Activated CD4-positive, alpha-beta T cell treated with anti-CD3 and anti-CD28 coated beads, Interleukin-2, amount 10 ng/mL, durations not matched to agents 24 days and 14 days (primary cell): ENCODE measurements at regions not wholly inside any gene's neighbourhood (a gene's known extent, or its start where the extent isn't known, plus 50 kb on each side); places are given as distances from the start of the nearest gene placed in this dataset.

Source experiments
- DNase-seq: peaks from one replicate; pipeline ENCODE4 v3.0.0; 2022
- H3K27ac Mint-ChIP-seq: one replicate; pipeline ENCODE4 v1.8.0; 2022; ENCODE audit warnings: mild to moderate bottlenecking, mixed read lengths
- H3K27me3 Mint-ChIP-seq: one replicate; pipeline ENCODE4 v1.8.0; 2022; ENCODE audit warnings: mixed read lengths
- H3K36me3 Mint-ChIP-seq: one replicate; pipeline ENCODE4 v1.8.0; 2022; ENCODE audit warnings: low read depth, mild to moderate bottlenecking, mixed read lengths
- H3K4me1 Mint-ChIP-seq: one replicate; pipeline ENCODE4 v1.8.0; 2021; ENCODE audit warnings: mixed read lengths
- H3K4me3 Mint-ChIP-seq: one replicate; pipeline ENCODE4 v1.8.0; 2022; ENCODE audit warnings: mild to moderate bottlenecking, moderate library complexity, mixed read lengths
- H3K9me3 Mint-ChIP-seq: one replicate; pipeline ENCODE4 v1.8.0; 2021; ENCODE audit warnings: mixed read lengths
- intact Hi-C: fragments of 100-400 bp; cut with micrococcal nuclease; formaldehyde crosslinking; loops from one replicate; pipeline ENCODE4 v1.15.1; 2023

DNA sequence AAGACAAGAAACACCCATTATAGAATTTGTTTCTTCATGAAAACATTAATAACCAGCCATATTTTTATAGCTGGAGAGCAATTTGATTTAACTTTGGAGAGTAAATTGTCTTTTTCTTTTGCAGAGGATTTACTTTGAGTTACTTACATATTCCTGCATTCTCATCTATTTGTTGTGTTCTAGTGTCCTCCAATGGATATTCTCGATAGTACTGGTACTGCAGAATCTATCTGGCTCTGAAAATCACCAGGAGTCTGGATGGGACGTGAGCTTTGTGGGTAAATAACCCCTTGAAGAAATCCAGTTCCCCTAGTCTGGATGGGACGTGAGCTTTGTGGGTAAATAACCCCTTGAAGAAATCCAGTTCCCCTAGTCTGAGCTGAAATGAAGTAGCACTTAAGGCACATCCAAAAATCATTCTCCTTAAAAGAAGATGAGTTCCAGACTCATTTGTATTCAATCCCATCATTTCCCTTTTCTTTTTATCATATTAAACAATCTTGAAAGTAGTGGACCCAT is 294.1 kb upstream of the UBE2E2 start:
- Mint-ChIP-seq H3K36me3 (no peaks in the 10 kb centered on the region), H3K27me3 (no peaks in the 10 kb centered on the region), H3K4me1 (no peaks in the 10 kb centered on the region), H3K9me3 (no peaks in the 10 kb centered on the region), H3K4me3 (no peak overlapping the region), H3K27ac (no peak overlapping the region)
- intact Hi-C loops = no loop called here
- DNase-seq = no peak

DNA sequence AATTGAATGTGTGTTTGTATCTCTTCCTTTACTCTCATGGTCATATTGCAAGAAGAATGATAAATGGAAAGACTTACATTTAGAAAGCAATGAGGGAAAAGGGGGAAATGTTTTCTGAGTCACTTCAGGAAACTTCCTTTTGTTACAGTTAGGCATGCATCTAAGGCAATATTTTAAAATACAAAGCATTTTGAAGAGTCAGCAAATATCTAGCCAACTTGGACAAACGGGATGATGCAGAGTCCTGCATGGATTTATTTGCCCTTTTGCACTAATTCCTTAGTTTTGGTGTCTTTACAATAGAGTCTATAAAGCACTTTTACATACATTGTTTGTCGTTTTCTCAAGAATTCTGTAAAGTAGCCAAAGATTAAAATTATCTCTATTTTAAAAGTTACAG is 286.2 kb upstream of the UBE2E2 start:
- intact Hi-C loops = no loop called here
- no peak overlapping the region for H3K27ac Mint-ChIP-seq
- H3K9me3 Mint-ChIP-seq = no peaks in the 10 kb centered on the region
- DNase-seq = no peak
- no peaks in the 10 kb centered on the region for H3K36me3 Mint-ChIP-seq
- H3K4me3 Mint-ChIP-seq = no peak overlapping the region
- H3K27me3 Mint-ChIP-seq = no peaks in the 10 kb centered on the region
- H3K4me1 Mint-ChIP-seq = no peaks in the 10 kb centered on the region

DNA sequence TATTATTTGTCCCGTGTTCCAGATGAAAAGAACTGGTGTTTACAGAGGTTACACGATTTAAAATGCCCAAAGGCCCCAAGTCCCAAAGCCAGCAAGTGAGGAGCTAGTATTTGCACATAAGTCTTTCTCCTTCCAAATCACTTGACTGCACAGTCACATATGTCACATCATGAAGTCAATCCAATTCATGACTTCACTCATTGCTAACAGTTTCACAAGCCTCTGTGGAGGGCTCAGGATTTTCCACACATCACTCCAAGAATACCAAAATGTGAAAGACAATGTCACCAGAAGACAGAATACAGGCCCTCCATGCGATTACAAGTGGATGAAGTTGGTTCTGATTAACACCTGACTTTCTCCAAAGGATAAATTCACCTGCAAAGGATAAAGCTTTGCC is 283.1 kb upstream of the UBE2E2 start:
- no peaks in the 10 kb centered on the region for H3K27me3 Mint-ChIP-seq
- intact Hi-C loops = no loop called here
- DNase-seq = no peak
- no peak overlapping the region for H3K4me3 Mint-ChIP-seq
- H3K36me3 Mint-ChIP-seq = no peaks in the 10 kb centered on the region
- no peaks in the 10 kb centered on the region for H3K4me1 Mint-ChIP-seq
- no peak overlapping the region for H3K27ac Mint-ChIP-seq
- no peaks in the 10 kb centered on the region for H3K9me3 Mint-ChIP-seq

DNA sequence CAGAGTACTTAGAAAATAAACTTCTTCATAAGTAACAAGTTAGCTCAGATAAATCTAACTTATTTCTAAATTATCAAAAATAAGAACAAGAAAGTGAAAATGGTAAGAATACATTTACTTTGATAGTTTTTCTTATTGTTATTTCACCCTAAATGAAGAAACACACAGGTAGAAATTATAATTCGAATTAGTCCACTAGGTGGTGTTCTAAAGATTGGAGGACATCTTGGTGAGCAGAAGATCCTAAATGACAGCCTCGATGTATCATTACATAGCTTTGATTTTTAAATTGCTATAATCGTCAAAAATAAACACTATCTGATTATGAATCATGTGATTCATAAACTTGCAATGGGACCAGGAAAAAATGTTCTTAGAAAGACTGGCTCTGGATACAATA is 280.8 kb upstream of the UBE2E2 start:
- H3K9me3 Mint-ChIP-seq = no peaks in the 10 kb centered on the region
- H3K4me1 Mint-ChIP-seq = no peaks in the 10 kb centered on the region
- no peaks in the 10 kb centered on the region for H3K27me3 Mint-ChIP-seq
- no peak for DNase-seq
- H3K27ac Mint-ChIP-seq = no peak overlapping the region
- H3K36me3 Mint-ChIP-seq = no peaks in the 10 kb centered on the region
- intact Hi-C loops = no loop called here
- H3K4me3 Mint-ChIP-seq = no peak overlapping the region

DNA sequence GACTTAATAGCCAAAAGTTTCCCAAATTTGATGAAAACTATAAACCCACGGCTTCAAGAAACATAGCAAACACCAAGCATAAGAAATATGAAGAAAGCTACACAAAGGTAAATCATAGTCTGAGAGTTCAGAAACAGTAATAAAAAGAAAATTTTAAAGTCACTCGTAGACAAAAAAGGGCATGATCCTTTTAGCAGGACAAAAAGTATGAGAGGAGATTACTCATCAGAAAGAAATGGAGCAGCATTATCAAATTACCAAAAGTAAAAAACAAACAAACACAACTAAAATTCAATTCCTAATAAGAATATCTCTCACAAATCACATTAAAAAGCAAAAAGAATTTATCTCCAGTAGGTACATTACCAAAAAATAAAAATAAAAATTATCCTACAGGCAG is 279.4 kb upstream of the UBE2E2 start:
- no peak for DNase-seq
- Mint-ChIP-seq H3K27me3 (no peaks in the 10 kb centered on the region), H3K36me3 (no peaks in the 10 kb centered on the region), H3K9me3 (no peaks in the 10 kb centered on the region), H3K4me1 (no peaks in the 10 kb centered on the region), H3K27ac (no peak overlapping the region), H3K4me3 (no peak overlapping the region)
- intact Hi-C loops = no loop called here

DNA sequence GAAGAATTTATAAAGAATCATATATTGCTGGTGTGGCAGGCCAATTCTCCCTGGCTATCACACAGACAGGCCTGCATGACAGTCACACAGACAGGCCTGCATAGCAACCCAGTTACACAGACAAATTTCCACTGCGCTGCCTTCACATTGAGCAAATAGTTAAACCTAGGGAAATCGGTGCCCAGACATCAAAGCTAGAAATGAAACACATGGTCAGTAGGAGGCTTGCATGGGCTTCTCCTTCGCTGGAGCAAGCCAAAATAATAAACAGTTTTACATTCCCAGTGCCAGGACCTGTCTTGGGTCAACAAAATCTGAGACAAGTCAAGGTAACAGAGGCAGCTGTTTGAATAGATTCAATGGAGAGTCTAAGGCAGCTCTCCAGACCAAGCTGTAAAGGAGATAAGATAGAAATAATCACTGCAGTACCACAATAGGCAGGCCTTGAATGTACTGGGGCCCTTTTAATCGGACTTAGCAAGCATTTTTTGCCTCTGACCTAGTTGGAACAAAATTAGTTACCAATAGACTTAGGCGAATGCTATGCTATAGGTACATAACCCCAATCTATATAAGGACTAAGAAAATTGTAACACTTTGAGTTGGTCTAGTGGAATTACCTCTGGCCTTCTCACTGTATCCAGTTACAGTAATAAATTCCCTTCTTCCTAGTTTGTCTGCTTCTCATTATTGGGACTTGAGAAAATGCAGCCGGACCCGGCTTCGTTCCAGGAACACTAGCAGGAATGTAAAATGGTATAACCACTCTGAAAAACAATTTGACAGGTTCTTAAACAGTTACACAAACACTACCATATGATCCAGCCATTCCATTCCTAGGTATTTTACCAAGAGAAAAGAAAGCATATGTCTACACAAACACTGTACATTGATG is 274.7 kb upstream of the UBE2E2 start:
- Mint-ChIP-seq H3K27ac (no peak overlapping the region), H3K4me3 (no peak overlapping the region), H3K36me3 (no peaks in the 10 kb centered on the region), H3K4me1 (no peaks in the 10 kb centered on the region), H3K9me3 (no peaks in the 10 kb centered on the region), H3K27me3 (no peaks in the 10 kb centered on the region)
- intact Hi-C loops = no loop called here
- no peak for DNase-seq

DNA sequence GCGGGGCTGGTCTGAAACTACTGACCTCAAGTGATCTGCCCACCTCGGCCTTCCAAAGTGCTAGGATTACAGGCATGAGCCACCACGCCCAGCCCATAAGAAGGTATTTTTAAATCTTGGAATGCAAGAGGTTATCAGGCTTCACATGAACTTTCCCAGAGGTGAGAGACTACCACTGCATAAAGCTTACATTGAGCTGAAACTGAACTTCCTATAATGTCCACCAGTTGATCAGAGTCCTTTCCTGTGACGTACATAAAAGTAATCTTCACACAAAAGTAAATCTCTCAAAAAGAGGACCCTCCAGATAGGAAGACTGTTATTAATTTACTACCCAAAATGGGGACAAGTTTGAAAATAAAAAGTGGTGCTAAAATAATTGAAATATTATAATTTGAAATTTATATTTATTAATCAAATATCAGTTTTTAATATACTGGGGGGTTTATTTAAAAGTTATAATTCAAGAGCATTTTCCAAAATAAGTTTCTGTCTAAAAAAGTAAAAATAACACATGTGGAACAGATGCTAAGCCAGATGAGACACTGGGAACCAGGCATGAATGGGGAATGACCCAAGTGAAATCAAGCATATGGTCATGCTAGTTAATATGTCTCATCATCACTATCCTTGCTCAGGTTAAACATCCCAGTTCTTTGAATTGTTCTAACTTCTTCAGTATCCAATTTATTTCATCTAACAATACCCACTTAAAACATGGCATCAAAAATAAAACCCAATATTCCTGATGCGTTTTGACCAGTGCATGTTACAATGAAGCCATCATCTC is 269.9 kb upstream of the UBE2E2 start:
- Mint-ChIP-seq H3K36me3 (no peaks in the 10 kb centered on the region), H3K4me1 (no peaks in the 10 kb centered on the region), H3K27ac (no peak overlapping the region), H3K27me3 (no peaks in the 10 kb centered on the region), H3K9me3 (no peaks in the 10 kb centered on the region), H3K4me3 (no peak overlapping the region)
- DNase-seq = no peak
- intact Hi-C loops = no loop called here

DNA sequence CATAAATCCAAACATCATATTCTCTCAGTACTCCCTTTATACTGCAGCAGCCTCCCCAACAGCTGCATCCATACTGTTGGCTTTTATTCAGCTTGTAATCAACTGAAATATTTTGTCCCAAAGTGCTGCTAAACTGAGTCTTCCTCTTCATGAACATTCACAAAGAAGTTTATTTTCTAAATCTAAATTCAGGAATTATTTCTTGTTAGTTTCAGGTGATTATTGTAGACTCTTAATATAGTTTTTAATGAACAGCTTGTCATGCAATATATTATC is 269.3 kb upstream of the UBE2E2 start:
- Mint-ChIP-seq H3K27me3 (no peaks in the 10 kb centered on the region), H3K27ac (no peak overlapping the region), H3K9me3 (no peaks in the 10 kb centered on the region), H3K4me1 (no peaks in the 10 kb centered on the region), H3K36me3 (no peaks in the 10 kb centered on the region), H3K4me3 (no peak overlapping the region)
- no peak for DNase-seq
- intact Hi-C loops = no loop called here

DNA sequence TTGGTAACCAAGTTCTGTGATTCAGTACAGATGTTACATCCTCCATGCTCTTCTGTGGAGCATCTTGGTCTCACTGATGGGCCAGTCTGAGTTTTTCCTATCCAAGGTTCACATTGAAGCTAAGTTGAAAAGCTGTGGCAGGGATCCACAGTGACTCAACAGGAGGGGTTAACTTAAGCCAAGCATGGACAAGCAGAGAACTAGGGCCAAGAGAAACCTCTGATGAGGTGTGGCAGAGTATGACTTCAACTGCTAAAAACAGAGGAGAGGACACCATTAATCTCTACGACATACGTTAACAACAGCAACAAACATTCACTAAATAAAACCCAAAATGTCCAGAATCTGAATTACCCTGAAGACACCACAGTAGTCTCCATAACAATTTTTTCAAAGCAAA is 268.1 kb upstream of the UBE2E2 start:
- H3K36me3 Mint-ChIP-seq = no peaks in the 10 kb centered on the region
- no peaks in the 10 kb centered on the region for H3K9me3 Mint-ChIP-seq
- intact Hi-C loops = no loop called here
- no peak overlapping the region for H3K27ac Mint-ChIP-seq
- H3K4me1 Mint-ChIP-seq = no peaks in the 10 kb centered on the region
- DNase-seq = no peak
- no peak overlapping the region for H3K4me3 Mint-ChIP-seq
- H3K27me3 Mint-ChIP-seq = no peaks in the 10 kb centered on the region

DNA sequence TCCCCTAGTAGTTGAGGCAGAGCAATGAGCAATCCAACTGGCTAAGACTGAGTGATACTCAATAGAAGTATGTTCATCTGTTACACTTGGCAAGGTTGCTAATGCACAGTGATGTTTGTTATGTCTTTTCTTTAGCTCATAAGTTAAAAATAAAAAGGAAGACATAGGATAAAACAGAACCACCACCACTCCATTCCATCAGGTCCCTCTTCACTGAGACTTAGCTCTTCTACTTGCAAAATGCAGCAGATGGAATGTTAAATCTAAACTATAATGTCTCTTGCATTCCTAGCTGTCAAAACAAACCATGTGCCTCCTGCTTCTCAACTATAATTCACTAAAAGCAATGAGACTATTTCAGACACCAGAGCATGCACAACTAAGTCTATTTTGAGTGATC is 265.6 kb upstream of the UBE2E2 start:
- no peak for DNase-seq
- Mint-ChIP-seq H3K4me3 (no peak overlapping the region), H3K36me3 (no peaks in the 10 kb centered on the region), H3K27ac (no peak overlapping the region), H3K27me3 (no peaks in the 10 kb centered on the region), H3K4me1 (no peaks in the 10 kb centered on the region), H3K9me3 (no peaks in the 10 kb centered on the region)
- intact Hi-C loops = no loop called here

DNA sequence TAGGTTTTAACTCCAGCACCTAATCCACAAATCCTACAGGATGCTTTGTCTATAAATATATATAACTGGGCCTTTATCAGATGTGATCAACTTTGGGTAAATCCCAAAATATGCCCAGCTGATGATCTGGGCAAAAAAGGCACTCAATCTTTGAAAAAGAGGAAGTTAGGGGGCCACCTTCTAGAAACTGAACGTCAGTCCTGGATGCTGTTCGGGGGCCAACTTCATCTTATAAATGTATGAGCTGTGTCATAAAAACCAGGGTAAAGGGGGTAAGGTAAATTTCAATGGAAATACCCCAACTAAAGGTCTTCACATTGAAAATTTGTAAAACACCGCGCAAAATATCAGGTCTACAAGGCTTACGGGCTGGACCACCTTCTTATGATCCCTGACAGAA is 264.4 kb upstream of the UBE2E2 start:
- H3K4me3 Mint-ChIP-seq = no peak overlapping the region
- H3K36me3 Mint-ChIP-seq = no peaks in the 10 kb centered on the region
- intact Hi-C loops = no loop called here
- DNase-seq = no peak
- H3K4me1 Mint-ChIP-seq = no peaks in the 10 kb centered on the region
- H3K9me3 Mint-ChIP-seq = no peaks in the 10 kb centered on the region
- H3K27ac Mint-ChIP-seq = no peak overlapping the region
- H3K27me3 Mint-ChIP-seq = no peaks in the 10 kb centered on the region

DNA sequence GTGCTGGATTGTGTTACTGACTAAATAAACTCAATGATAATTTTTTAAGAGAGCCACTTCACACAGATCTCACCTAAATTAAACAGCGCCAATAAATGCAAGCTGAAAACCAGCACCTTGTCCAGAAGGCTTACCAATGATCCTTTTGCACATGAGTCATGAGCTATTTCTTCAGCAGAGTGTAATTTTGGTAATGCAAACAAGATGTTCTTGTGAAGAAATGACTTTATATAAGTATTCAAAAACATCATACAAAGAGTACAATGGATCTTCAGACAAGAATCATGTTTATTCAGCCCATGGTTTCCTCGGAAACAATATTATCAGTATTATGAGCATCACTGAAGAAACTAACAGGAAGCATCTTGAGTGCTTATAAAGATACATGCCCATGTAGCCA is 263.8 kb upstream of the UBE2E2 start:
- Mint-ChIP-seq H3K9me3 (no peaks in the 10 kb centered on the region), H3K27me3 (no peaks in the 10 kb centered on the region), H3K4me1 (no peaks in the 10 kb centered on the region), H3K27ac (no peak overlapping the region), H3K36me3 (no peaks in the 10 kb centered on the region), H3K4me3 (no peak overlapping the region)
- no peak for DNase-seq
- intact Hi-C loops = no loop called here

DNA sequence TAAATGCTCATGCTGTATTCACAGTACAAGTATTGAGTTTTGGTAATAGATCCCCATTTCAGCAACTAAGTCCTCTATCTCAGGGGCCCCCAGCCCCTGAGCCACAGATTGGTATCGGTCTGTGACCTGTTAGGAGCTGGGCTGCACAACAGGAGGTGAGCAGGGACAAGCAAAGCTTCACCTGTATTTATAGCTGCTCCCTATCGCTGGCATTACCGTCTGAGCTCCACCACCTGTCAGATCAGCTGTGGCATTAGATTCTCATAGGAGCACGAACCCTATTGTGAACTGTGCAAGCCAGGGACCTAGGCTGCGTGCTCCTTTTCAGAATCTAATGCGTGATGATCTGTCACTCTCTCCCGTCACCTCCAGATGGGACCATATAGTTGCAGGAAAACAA is 262.8 kb upstream of the UBE2E2 start:
- intact Hi-C loops = no loop called here

DNA sequence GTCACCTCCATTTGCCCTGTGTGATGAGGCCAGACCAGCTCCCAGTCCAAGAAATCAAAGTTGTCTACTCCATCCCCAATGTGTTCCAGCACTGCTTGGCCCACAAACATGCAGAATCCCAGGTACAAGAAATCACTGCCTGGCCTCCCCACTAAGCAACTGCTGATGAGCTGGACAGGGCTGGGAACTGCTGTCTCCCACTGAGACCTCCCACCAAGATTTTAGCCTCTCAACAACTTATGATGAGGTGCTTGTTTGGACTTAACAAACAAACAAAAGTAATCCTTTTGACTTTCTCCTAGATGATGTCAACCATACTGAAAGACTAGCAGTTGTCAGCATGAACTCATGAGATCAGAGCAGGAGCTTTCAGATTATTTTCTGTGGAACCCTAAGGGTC is 260.1 kb upstream of the UBE2E2 start:
- Mint-ChIP-seq H3K36me3 (no peaks in the 10 kb centered on the region), H3K9me3 (no peaks in the 10 kb centered on the region)

More for the DNA sequence above, 262.8 kb upstream of the UBE2E2 start:
- Mint-ChIP-seq H3K36me3 (no peaks in the 10 kb centered on the region), H3K9me3 (no peaks in the 10 kb centered on the region), H3K4me1 (no peaks in the 10 kb centered on the region), H3K27ac (no peak overlapping the region), H3K27me3 (no peaks in the 10 kb centered on the region), H3K4me3 (no peak overlapping the region)
- no peak for DNase-seq

More for the DNA sequence above, 260.1 kb upstream of the UBE2E2 start:
- Mint-ChIP-seq H3K4me1 (no peaks in the 10 kb centered on the region), H3K27me3 (no peaks in the 10 kb centered on the region), H3K4me3 (no peak overlapping the region), H3K27ac (no peak overlapping the region)
- intact Hi-C loops = no loop called here
- DNase-seq = no peak
